GM21447 (cell line): ENCODE measurements at regions not wholly inside any gene's neighbourhood (a gene's known extent, or its start where the extent isn't known, plus 50 kb on each side); places are given as distances from the start of the nearest gene placed in this dataset.

Experiments
- ATAC-seq: cut with Tn5 transposase; IDR thresholded peaks from one replicate; pipeline ENCODE4 v1.9.1; 2021; ENCODE audit not compliant: unreplicated experiment

DNA sequence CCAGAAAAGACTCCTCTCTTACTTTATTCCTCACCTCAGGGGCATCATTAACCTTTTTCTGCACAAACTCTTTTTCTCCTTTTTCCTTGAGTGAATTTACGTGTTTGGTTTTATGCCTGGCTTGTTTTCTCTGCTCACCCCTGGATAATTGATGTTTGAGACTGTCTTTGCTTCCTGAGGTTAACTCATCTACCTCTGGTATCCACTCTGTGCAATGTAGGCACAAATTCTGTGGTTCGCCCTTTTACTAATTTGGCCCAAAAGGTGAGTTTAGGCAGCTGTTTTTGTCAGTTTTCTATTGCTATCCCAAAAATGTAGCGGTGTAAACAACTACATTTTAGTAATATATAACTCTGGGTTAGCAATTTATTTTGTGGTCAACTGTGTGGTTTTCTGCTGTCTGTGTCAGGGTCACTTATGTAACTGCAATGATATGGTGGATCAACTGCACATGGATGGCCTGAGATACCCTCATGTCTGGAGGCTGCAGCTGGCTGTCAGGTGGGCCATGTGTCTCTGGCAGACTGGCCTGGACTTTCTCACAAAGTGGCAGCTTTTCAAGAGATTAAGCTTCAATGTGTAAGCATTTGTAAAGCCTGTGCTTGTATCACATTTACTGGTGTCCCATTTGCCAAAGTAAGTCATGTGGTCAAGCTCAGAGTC is 329.7 kb downstream of the FSIP2 start:
- ATAC-seq = no peak

DNA sequence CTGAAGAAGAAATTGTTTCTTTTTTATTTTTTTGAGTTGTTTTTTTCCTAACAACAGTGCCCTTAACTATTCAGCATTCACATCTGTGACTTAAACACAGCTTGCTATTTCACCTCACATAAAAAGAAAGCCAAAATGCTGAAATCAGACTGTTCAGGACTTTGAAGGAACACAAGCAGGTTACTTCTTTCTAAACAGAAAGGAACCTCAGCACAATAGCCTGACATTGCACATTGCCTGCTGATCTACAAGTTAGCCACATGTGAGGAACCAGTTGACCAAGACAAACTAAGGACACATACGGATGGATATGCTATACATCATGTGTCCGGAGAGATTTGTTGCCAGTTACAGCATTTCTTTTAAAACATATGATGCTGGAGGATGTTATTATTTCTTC is 331.1 kb downstream of the FSIP2 start:
- no peak for ATAC-seq

DNA sequence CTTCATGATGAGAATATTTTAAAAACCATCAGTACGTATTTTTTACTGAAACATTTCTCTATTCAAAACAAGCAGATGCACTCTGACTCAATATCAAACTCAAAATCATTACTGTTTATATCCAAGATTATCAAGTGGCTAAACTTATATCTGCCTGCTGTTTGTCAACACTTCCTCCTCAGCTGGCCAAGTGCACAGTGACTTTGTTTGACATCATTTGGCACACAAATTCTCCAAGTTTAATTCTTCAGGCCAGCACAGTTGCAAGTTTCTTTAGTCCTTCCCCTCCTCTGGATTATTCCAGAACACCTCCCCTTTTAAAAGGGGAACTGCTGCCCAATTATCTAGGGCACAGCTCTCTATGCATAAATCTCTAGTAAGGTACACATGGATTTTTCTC is 346.6 kb downstream of the FSIP2 start:
- no peak for ATAC-seq

DNA sequence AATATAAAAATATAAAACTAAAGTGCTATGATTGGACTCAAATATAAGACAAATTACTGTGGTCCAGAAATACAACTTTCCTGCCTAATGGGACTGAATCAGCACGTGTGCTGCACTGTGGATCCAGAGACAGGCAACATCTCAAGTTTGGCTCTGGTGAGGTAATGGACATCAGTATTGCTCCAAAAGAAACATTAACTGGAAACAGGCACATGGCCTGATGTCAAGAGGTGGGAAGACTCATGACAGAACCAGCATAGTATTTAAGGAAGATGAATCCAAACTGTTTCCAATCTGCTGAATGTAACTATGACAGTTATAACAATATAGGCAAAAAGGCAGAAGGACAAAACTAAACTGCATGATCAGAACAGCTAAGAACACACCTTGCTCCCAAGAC is 354.6 kb downstream of the FSIP2 start:
- no peak for ATAC-seq

GRCh38 chr2:186098821-186099220 is 360.2 kb downstream of the FSIP2 start:
- no peak for ATAC-seq

DNA sequence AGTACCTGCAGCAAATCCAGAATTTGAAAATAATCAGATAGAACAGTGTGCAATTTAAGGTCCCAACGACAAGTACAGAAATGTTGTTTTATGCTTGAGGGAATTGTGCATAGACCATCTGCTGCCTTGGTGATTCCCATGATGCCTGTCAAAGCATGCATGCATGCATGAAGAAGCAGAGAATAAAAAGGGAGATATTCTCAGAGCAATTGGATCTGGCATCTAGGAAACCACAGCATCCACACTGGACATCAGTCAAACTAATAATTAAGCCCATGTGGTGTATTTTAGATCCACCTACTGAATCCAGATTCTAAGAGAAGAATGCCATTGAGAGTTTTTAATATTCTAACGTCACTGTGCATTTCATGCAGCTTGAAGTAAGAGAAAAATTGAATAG is 361.2 kb downstream of the FSIP2 start:
- no peak for ATAC-seq

DNA sequence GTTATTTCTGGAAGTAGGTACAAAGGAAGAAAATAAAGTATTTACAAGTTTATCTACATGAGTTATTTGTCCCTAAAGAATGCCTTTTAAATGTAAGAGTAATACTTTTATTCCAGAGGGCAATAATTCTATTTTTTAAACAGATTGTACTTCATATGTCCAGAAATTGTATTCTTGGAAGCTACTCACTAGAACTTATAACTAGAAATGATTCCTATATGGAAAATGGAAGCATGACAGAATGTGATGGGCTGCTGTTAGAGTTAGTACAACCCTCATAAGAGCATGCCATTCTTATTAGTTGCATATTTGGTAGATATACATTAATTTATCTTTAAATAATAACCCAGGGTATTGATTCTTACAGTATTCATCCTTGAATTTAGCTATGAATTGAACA is 362.0 kb downstream of the FSIP2 start:
- no peak for ATAC-seq

DNA sequence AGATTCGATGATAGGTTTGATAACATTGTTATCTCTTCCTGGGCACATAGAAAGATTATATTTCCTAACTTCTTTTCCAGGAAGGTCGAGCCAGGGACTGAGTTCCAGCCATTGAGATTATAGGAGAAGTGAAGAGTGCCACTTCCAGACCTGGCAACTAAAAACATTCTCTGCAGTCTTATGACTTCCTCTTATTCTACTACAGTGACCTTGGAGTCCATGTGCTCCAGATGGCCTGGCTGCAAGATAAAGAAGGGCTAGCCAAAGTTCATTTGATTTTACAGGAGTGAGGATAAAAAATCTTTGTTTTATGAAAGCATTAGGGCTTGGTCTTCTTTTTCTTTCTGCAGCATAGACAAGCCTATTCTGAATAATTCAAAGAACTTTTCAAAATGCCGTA is 363.0 kb downstream of the FSIP2 start:
- ATAC-seq = no peak

- no peak for ATAC-seq
These were observed 364.7 kb downstream of the FSIP2 start for GRCh38 chr2:186103276-186103675.

- ATAC-seq = no peak
These were observed 366.6 kb downstream of the FSIP2 start for GRCh38 chr2:186105016-186105724.

- ATAC-seq = no peak
These were observed 369.9 kb downstream of the FSIP2 start for GRCh38 chr2:186108470-186108869.

GRCh38 chr2:186113284-186113683 is 372.8 kb upstream of the ZC3H15 start:
- no peak for ATAC-seq

DNA sequence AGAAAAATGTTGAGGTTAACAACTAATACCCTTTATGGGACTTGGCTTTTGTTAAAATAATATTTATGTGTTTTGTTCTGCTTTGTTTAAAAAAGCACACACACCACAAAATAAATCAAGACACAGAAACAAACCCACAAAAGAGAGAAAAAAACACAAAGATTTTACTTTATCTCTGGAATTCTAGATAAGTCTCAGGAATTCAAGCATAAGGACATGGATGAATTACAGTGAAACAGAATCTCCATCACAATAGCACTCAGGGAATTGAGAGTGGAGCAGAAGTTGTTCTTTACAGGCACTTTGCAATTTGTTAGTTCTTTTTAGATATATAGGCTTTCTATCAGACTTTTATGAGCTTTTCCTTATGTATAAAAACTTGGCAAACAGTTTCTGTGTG is 360.9 kb upstream of the ZC3H15 start:
- ATAC-seq = no peak

- ATAC-seq = no peak
These were observed 360.4 kb upstream of the ZC3H15 start for GRCh38 chr2:186125625-186126024.

- no peak for ATAC-seq
These were observed 359.9 kb upstream of the ZC3H15 start for GRCh38 chr2:186126181-186126580.

DNA sequence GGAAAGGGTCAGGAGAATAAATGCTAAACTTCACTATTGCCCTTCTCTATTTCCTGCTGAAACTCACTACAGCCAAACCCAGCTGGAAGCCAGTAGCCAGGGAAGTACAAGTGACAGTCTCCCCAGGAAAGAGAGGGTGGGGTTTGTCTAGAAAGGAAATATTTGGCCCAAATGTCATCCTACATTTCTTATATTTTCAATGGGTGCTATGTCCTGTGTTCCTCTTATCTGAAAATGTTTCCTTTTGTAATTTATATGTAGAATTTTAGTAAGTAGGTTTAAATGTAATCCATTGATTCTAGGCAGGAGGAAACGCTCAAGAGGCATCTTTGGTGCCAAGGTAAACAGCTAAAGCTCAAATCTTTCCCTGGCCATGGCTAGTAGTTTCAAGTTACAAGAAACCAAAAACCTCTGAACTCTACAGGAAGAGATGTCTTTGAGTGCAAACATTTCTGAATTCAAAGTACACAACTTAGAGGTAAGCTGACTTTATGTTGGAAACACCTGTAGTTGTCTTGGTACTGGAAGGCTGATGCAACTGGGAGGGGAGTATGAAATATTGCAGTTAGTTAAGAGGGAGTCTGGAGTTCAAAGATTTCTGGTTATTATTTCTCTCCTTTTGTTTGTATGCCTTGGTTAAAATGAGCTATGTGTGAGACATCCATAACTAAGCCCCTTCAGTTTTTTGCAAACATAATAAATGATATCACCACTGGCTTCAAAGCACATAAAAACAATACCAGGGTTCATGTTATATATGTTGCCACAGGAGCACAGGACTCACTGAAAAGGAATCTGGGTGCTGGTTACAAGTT is 356.1 kb upstream of the ZC3H15 start:
- ATAC-seq = no peak

GRCh38 chr2:186130748-186131641 is 355.1 kb upstream of the ZC3H15 start:
- no peak for ATAC-seq

- ATAC-seq = no peak
These were observed 350.4 kb upstream of the ZC3H15 start for GRCh38 chr2:186135686-186136085.

- no peak for ATAC-seq
These were observed 349.2 kb upstream of the ZC3H15 start for GRCh38 chr2:186136860-186137259.

DNA sequence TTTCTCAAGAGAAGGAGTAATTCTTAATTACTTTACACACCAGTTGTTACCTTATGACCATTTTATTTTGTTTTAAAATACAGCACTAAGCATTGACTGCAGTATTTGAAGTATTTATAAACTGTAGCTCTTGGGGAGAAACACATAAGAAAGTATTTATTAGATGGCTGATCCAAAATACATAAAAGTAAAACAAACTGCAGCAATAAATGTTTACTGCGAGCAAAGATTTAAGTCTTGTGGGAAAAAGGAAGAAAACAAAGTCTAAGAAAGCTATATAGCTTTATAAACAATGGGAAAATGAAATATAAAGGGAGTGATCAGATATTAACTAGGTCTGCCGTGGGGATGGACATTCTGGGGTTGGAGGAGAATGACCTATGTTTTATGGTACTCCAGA is 347.2 kb upstream of the ZC3H15 start:
- ATAC-seq = no peak

DNA sequence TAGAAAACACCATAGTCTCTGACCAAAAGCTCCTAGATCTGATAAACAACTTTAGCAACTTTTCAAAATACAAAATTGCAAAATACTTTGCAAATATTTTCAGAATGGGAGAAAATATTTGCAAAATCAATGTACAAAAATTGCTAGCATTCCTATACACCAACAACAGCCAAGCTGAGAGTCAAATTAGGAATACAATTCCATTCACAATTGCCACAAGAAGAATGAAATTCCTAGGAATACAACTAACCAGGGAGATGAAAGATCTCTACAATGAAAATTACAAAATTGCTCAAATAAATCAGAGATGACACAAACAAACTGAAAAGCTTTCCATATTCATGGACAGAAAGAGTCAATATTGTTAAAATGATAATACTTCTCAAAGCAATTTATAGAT is 327.0 kb upstream of the ZC3H15 start:
- ATAC-seq = no peak
